Esophagus squamous epithelium (tissue), 5 donors: ENCODE measurements at regions not wholly inside any gene's neighbourhood (a gene's known extent, or its start where the extent isn't known, plus 50 kb on each side); places are given as distances from the start of the nearest gene placed in this dataset.

Source experiments
- DNase-seq: peaks from one replicate; lab custom pipeline; 2025; lab: John Stamatoyannopoulos, UW
- H3K27ac ChIP-seq, 4 donors: fragments of 200-600 bp; sonication (generic); one replicate each; pipeline ENCODE4 v1.5.1; 2016 to 2019; ENCODE audit warnings: mild to moderate bottlenecking in 1 of 4
- H3K27me3 ChIP-seq, 4 donors: fragments of 200-600 bp; sonication (generic); 1 replicate in 3 of 4; 2 replicates in 1 of 4; pipeline versions ENCODE4 v1.5.1 to v1.6.0; 2017 to 2021; ENCODE audit warnings: antibody characterized with exemption in 1 of 4
- H3K36me3 ChIP-seq, 3 donors: fragments of 200-600 bp; sonication (generic); one replicate each; pipeline ENCODE4 v1.5.1; 2016 to 2019
- H3K4me1 ChIP-seq, 3 donors: fragments of 200-600 bp; sonication (generic); one replicate each; pipeline ENCODE4 v1.5.1; 2017 to 2019
- H3K4me3 ChIP-seq, 4 donors: fragments of 200-600 bp; sonication (generic); 1 replicate in 3 of 4; 2 replicates in 1 of 4; pipeline ENCODE4 v1.5.1; 2016 to 2019; ENCODE audit warnings: mild to moderate bottlenecking in 2 of 4, moderate library complexity in 1 of 4
- H3K9me3 ChIP-seq, 3 donors: fragments of 200-600 bp; sonication (generic); one replicate each; pipeline ENCODE4 v1.5.1; 2016 to 2019
- CTCF ChIP-seq, 6 experiments: fragments of 450-650 bp in 4 of 6; fragments of 200-600 bp in 2 of 6; sonication (generic) in 2 of 6; IDR thresholded peaks; one replicate each; pipeline ENCODE4 v1.5.1; 2016 to 2019; ENCODE audit warnings: antibody characterized with exemption in 6 of 6, mild to moderate bottlenecking in 4 of 6, moderate library complexity in 4 of 6
- POLR2A ChIP-seq, 4 donors: fragments of 450-650 bp; IDR thresholded peaks; one replicate each; pipeline ENCODE4 v1.6.1; 2017; ENCODE audit warnings: antibody characterized with exemption in 4 of 4, mild to moderate bottlenecking in 4 of 4, moderate library complexity in 3 of 4
- WGBS, 2 donors: methylation state at CpG; one replicate each; pipeline ENCODE4 v1.1.5; 2018; 5-methylcytosine and 5-hydroxymethylcytosine counted together
- intact Hi-C: fragments of 100-400 bp; cut with DNase I; formaldehyde crosslinking; loops from one replicate; pipeline ENCODE4 v1.15.0; 2022
- donor health status: DM: yes; HTN: yes; CAD: no.

GRCh38 chr14:81903477-81903876, 369.8 kb upstream of the SEL1L start:
- peaks cover 0 to 10% (median 0%) of the 10 kb centered on the region in 3 donors for H3K9me3 ChIP-seq
- TF ChIP-seq POLR2A (IDR thresholded peaks at IDR 0.05) = no peak
- no peak for TF ChIP-seq CTCF (IDR thresholded peaks at IDR 0.05)
- intact Hi-C loops = no loop called here
- no peak for DNase-seq
- H3K36me3 ChIP-seq = no peaks in the 10 kb centered on the region
- no peak overlapping the region for H3K4me3 ChIP-seq
- no peaks in the 10 kb centered on the region for H3K4me1 ChIP-seq
- no peak overlapping the region for H3K27ac ChIP-seq
- H3K27me3 ChIP-seq = no peaks in the 10 kb centered on the region
- WGBS, 2 donors = 73% methylated on average over 4 of the region's 5 CpGs; no CpG with 5 or more reads in 1 of the 2 donors

GRCh38 chr14:81927070-81927469, 393.4 kb upstream of the SEL1L start:
- intact Hi-C loops = no loop called here

GRCh38 chr14:81931828-81932227, 398.2 kb upstream of the SEL1L start:
- no peaks in the 10 kb centered on the region for H3K36me3 ChIP-seq
- no peaks in the 10 kb centered on the region for H3K4me1 ChIP-seq
- H3K27ac ChIP-seq = no peak overlapping the region
- no peak for TF ChIP-seq POLR2A (IDR thresholded peaks at IDR 0.05)
- no peak for TF ChIP-seq CTCF (IDR thresholded peaks at IDR 0.05)
- no peaks in the 10 kb centered on the region for H3K27me3 ChIP-seq
- intact Hi-C loops = no loop called here
- 55 to 78% methylated on average over 1 of the region's 1 CpG for WGBS, 2 donors
- H3K4me3 ChIP-seq = no peak overlapping the region
- no peak for DNase-seq
- H3K9me3 ChIP-seq = no peaks in the 10 kb centered on the region

More at GRCh38 chr14:81927070-81927469, 393.4 kb upstream of the SEL1L start:
- Histone ChIP-seq H3K27ac (no peak overlapping the region), H3K27me3 (no peaks in the 10 kb centered on the region), H3K4me3 (no peak overlapping the region), H3K9me3 (no peaks in the 10 kb centered on the region), H3K36me3 (no peaks in the 10 kb centered on the region), H3K4me1 (no peaks in the 10 kb centered on the region)
- 6 to 13% methylated on average over 1 of the region's 1 CpG for WGBS, 2 donors
- no peak for DNase-seq
- TF ChIP-seq POLR2A (IDR thresholded peaks at IDR 0.05) (no peak), CTCF (IDR thresholded peaks at IDR 0.05) (no peak)

GRCh38 chr14:81936348-81936747, 402.7 kb upstream of the SEL1L start:
- TF ChIP-seq CTCF (IDR thresholded peaks at IDR 0.05) = no peak
- TF ChIP-seq POLR2A (IDR thresholded peaks at IDR 0.05) = no peak
- Histone ChIP-seq H3K36me3 (no peaks in the 10 kb centered on the region), H3K27ac (no peak overlapping the region), H3K4me1 (no peaks in the 10 kb centered on the region), H3K4me3 (no peak overlapping the region), H3K27me3 (no peaks in the 10 kb centered on the region), H3K9me3 (no peaks in the 10 kb centered on the region)
- 27 to 38% methylated on average over 1 of the region's 1 CpG for WGBS, 2 donors
- no peak for DNase-seq
- intact Hi-C loops = no loop called here

- Histone ChIP-seq H3K9me3 (no peaks in the 10 kb centered on the region), H3K4me3 (no peak overlapping the region), H3K36me3 (no peaks in the 10 kb centered on the region), H3K4me1 (no peaks in the 10 kb centered on the region), H3K27ac (no peak overlapping the region), H3K27me3 (no peaks in the 10 kb centered on the region)
- DNase-seq = no peak
- 5 to 32% methylated on average over 1 of the region's 1 CpG for WGBS, 2 donors
- intact Hi-C loops = no loop called here
- no peak for TF ChIP-seq CTCF (IDR thresholded peaks at IDR 0.05)
- no peak for TF ChIP-seq POLR2A (IDR thresholded peaks at IDR 0.05)
Observed at GRCh38 chr14:81936902-81937301, 403.2 kb upstream of the SEL1L start.
